ENCODE measurements at regions not wholly inside any gene's neighbourhood (a gene's known extent, or its start where the extent isn't known, plus 50 kb on each side); places are given as distances from the start of the nearest gene placed in this dataset.

DNA sequence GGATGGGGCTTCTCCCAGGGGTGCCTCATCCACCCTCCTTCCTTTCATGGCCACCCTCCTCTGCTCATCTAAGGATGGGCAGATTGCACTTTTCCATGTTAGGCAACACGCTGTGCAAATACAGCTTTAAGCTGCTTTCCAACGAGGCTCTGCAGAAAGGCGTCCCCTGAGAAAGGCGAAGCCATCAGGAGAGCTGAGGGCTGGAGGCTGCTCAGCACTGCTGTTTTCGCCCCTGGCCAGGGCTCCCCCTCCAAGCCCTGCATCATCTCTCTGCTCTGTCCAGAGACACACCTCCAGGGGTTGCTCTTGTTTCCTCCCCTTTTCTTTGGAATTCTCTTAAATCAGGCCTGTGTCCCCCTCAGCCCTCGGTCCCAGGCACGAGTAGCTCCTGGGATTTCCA, 526.1 kb downstream of the CDH26 start:
- no peaks in the 10 kb centered on the region for H3K9me3 ChIP-seq (ENCODE audit: control extremely low read depth in 1 of 5, control insufficient read depth in 4 of 5, insufficient read depth in 2 of 5, low read depth in 1 of 5, low read length in 4 of 5)
- H3K27me3 ChIP-seq (replicated peaks in 2 of 5; ENCODE audit: control insufficient read depth in 4 of 5, insufficient read depth in 5 of 5, low read length in 4 of 5), result peaks cover 0 to 52% (median 5%) of the 10 kb centered on the region in 5 experiments
- DNase-seq, result no peak
- ChIA-PET POLR2A (no interaction called here), CTCF (no interaction called here)
- WGBS (ENCODE audit: insufficient coverage), result 89% methylated on average over 6 of the region's 7 CpGs
- no peaks in the 10 kb centered on the region for H3K36me3 ChIP-seq (ENCODE audit: control insufficient read depth in 4 of 4, insufficient read depth in 4 of 4, low read length in 3 of 4)
- no peaks in the 10 kb centered on the region for H3K4me1 ChIP-seq (ENCODE audit: control extremely low read depth in 1 of 4, control insufficient read depth in 4 of 4, insufficient read depth in 4 of 4, low read length in 3 of 4)
- H3K4me3 ChIP-seq (ENCODE audit: control insufficient read depth in 1 of 7, extremely low read depth in 1 of 7, insufficient read depth in 4 of 7, low read depth in 2 of 7, low read length in 6 of 7), result no peak overlapping the region
- no peak overlapping the region for H3K27ac ChIP-seq (ENCODE audit: insufficient read depth in 1 of 2, low read depth in 1 of 2, low read length in 2 of 2, poor library complexity in 1 of 2, severe bottlenecking in 2 of 2)

DNA sequence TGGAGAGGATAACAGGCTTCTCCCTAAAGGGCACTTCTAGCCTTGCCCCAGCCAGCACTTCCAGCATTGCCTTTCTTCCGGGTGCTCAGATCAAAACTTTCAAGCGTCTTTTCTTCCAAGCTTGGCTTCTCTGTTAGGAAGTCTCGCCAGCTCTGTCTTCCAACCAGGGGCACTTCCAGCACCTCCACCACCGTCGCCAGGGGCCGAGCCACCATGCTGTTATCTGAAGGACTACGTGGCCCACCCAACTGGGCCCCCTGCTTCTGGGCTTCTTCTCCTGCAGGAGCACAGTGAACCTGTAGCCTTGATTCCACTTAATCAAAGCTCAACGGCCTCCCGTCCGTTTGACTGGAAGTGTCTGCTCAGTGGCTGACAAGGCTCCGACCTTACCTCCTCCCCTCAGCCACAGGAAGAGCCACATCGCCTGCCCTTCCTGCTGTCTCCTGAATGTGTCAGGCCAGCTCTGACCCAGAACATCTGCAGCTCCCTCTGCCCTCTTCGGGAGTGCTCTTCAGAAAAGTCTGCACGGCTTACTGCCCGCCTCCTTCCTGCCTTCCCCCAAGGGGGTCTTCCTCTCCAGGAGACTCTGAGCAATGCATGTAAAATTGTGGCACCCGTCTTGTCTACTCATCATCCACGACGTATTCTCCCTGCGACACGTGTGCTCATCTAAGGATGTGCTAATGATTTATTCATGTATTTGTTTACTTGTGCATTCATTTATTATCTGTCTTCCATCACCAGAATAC, 527.0 kb downstream of the CDH26 start:
- 61% methylated on average over 15 of the region's 20 CpGs for WGBS (ENCODE audit: insufficient coverage)
- no peaks in the 10 kb centered on the region for H3K4me1 ChIP-seq (ENCODE audit: control extremely low read depth in 1 of 4, control insufficient read depth in 4 of 4, insufficient read depth in 4 of 4, low read length in 3 of 4)
- no peaks in the 10 kb centered on the region for H3K9me3 ChIP-seq (ENCODE audit: control extremely low read depth in 1 of 5, control insufficient read depth in 4 of 5, insufficient read depth in 2 of 5, low read depth in 1 of 5, low read length in 4 of 5)
- H3K27me3 ChIP-seq (replicated peaks in 2 of 5; ENCODE audit: control insufficient read depth in 4 of 5, insufficient read depth in 5 of 5, low read length in 4 of 5), result peaks cover 0 to 46% (median 5%) of the 10 kb centered on the region in 5 experiments
- H3K27ac ChIP-seq (ENCODE audit: insufficient read depth in 1 of 2, low read depth in 1 of 2, low read length in 2 of 2, poor library complexity in 1 of 2, severe bottlenecking in 2 of 2), result no peak overlapping the region
- ChIA-PET POLR2A (no interaction called here), CTCF (no interaction called here)
- no peak for DNase-seq
- no peak overlapping the region for H3K4me3 ChIP-seq (ENCODE audit: control insufficient read depth in 1 of 7, extremely low read depth in 1 of 7, insufficient read depth in 4 of 7, low read depth in 2 of 7, low read length in 6 of 7)
- H3K36me3 ChIP-seq (ENCODE audit: control insufficient read depth in 4 of 4, insufficient read depth in 4 of 4, low read length in 3 of 4), result no peaks in the 10 kb centered on the region

DNA sequence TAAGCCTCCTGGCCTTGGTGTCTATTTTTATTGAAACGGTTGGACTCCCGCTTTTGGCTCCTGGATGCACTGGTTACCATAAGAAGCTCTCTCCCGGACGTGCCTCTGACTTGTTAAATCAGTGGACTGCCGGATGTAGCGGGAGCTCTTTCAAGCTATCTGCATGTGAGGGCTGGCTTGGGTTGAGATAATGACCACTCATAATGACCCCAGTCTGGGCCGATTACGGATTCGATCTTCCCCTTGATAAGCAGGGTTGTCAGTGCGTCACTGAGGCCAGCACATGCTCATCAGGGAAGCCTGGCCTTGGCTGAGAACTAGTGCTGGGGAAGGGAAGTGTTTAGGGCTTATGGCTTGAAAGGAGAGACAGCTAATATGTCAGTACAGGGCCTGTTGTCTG, 528.1 kb downstream of the CDH26 start:
- POLR2A ChIA-PET, result no interaction called here
- Histone ChIP-seq H3K4me3 (ENCODE audit: control insufficient read depth in 1 of 7, extremely low read depth in 1 of 7, insufficient read depth in 4 of 7, low read depth in 2 of 7, low read length in 6 of 7) (no peak overlapping the region), H3K4me1 (ENCODE audit: control extremely low read depth in 1 of 4, control insufficient read depth in 4 of 4, insufficient read depth in 4 of 4, low read length in 3 of 4) (no peaks in the 10 kb centered on the region), H3K27me3 (replicated peaks in 2 of 5; ENCODE audit: control insufficient read depth in 4 of 5, insufficient read depth in 5 of 5, low read length in 4 of 5) (peaks cover 0 to 36% (median 8%) of the 10 kb centered on the region in 5 experiments), H3K36me3 (ENCODE audit: control insufficient read depth in 4 of 4, insufficient read depth in 4 of 4, low read length in 3 of 4) (no peaks in the 10 kb centered on the region), H3K9me3 (ENCODE audit: control extremely low read depth in 1 of 5, control insufficient read depth in 4 of 5, insufficient read depth in 2 of 5, low read depth in 1 of 5, low read length in 4 of 5) (no peaks in the 10 kb centered on the region), H3K27ac (ENCODE audit: insufficient read depth in 1 of 2, low read depth in 1 of 2, low read length in 2 of 2, poor library complexity in 1 of 2, severe bottlenecking in 2 of 2) (no peak overlapping the region)
- DNase-seq, result no peak
- 94% methylated on average over 10 of the region's 10 CpGs for WGBS (ENCODE audit: insufficient coverage)
- CTCF ChIA-PET, result no interaction called here

DNA sequence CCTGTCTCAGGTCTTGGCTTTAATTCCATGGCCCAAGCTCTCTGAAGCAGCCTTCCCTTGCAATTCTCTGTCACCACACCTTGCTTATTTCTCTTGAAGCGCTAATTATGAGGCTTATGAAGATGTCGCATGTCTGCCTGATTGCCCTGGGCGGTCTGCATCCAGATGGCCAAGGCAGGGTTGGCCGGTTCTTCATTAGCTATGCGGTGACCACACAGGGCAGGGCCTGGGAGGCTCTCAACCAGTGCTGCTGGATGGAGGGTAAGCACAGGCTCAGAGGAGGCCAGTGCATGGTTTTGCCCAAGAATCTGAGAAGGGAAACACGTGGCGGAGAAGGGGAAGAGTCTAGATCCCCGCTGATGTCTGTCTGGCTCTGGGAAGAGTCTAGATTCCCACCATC, 528.7 kb downstream of the CDH26 start:
- WGBS (ENCODE audit: insufficient coverage), result 99% methylated on average over 8 of the region's 8 CpGs
- H3K36me3 ChIP-seq (ENCODE audit: control insufficient read depth in 4 of 4, insufficient read depth in 4 of 4, low read length in 3 of 4), result no peaks in the 10 kb centered on the region
- H3K27me3 ChIP-seq (replicated peaks in 2 of 5; ENCODE audit: control insufficient read depth in 4 of 5, insufficient read depth in 5 of 5, low read length in 4 of 5), result peaks cover 0 to 33% (median 8%) of the 10 kb centered on the region in 5 experiments
- H3K4me1 ChIP-seq (ENCODE audit: control extremely low read depth in 1 of 4, control insufficient read depth in 4 of 4, insufficient read depth in 4 of 4, low read length in 3 of 4), result no peaks in the 10 kb centered on the region
- no peak overlapping the region for H3K4me3 ChIP-seq (ENCODE audit: control insufficient read depth in 1 of 7, extremely low read depth in 1 of 7, insufficient read depth in 4 of 7, low read depth in 2 of 7, low read length in 6 of 7)
- ChIA-PET POLR2A (no interaction called here), CTCF (no interaction called here)
- no peaks in the 10 kb centered on the region for H3K9me3 ChIP-seq (ENCODE audit: control extremely low read depth in 1 of 5, control insufficient read depth in 4 of 5, insufficient read depth in 2 of 5, low read depth in 1 of 5, low read length in 4 of 5)
- DNase-seq, result no peak
- no peak overlapping the region for H3K27ac ChIP-seq (ENCODE audit: insufficient read depth in 1 of 2, low read depth in 1 of 2, low read length in 2 of 2, poor library complexity in 1 of 2, severe bottlenecking in 2 of 2)

DNA sequence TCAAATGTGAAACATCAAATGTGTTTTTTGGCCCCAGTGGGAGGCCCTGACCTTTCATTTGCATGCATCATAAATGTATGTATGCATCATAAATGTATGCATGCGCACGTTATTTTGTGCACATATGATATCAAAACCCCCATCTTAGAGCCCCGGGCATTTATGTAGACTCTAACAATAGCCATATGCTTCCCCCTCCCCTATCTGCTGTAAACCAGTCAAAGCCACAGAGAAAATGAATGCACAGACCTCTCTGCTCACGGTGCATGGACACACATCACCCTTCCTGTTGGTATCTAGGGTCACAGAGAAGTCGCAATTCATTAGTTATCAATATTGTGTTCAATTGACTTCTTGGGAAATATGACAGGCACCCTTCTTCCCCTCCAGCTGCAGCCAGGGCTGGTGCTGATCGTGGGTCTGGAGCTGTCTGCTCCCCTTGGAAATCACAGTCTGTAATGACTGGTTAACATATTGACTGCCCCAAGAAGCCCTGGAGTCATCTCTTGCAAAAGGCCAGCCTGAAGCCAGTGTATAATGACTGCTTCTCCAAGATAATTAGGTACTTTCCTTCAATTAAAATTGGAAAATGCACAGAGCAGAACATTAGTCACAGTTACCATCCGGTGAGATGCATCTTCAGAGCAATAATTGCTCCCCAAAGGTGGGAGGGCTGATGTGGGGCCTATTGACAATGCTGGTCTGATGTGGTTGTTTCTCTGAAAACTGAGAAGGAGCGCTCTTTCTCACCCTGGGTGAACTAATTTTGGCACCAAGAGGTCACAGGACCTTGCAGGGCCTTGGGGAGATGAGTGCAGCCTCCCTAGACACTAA, 532.2 kb downstream of the CDH26 start:
- CTCF ChIA-PET, result no interaction called here

DNA sequence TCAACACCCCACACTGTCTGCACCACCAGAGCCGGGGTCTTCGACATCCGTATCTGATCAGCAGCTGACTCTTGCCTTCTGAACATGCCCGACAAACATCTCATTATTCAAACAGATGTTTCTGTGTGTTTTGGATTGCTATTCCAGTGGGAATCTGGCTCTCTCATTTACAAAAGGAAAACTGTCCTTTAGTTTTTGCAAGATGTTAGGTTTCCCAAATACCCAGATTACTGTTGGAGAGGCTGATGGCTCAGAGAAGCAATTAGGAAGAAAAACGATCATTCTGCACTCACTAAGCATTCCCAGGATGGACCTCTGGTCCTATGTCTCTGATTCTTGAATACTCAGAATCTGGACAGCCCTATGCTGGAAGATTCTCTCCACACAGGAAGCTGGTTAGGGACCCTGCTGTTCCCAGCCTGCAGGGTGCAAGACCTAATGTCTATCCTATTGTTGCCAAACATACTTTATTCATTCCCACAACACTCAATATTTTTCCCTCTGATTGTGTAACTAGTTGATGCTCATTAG, 532.9 kb downstream of the CDH26 start:
- no peak for DNase-seq
- POLR2A ChIA-PET, result no interaction called here
- Histone ChIP-seq H3K27me3 (replicated peaks in 2 of 5; ENCODE audit: control insufficient read depth in 4 of 5, insufficient read depth in 5 of 5, low read length in 4 of 5) (peaks cover 0 to 8% (median 5%) of the 10 kb centered on the region in 5 experiments), H3K4me1 (ENCODE audit: control extremely low read depth in 1 of 4, control insufficient read depth in 4 of 4, insufficient read depth in 4 of 4, low read length in 3 of 4) (no peaks in the 10 kb centered on the region), H3K9me3 (ENCODE audit: control extremely low read depth in 1 of 5, control insufficient read depth in 4 of 5, insufficient read depth in 2 of 5, low read depth in 1 of 5, low read length in 4 of 5) (no peaks in the 10 kb centered on the region), H3K4me3 (ENCODE audit: control insufficient read depth in 1 of 7, extremely low read depth in 1 of 7, insufficient read depth in 4 of 7, low read depth in 2 of 7, low read length in 6 of 7) (no peak overlapping the region), H3K36me3 (ENCODE audit: control insufficient read depth in 4 of 4, insufficient read depth in 4 of 4, low read length in 3 of 4) (no peaks in the 10 kb centered on the region), H3K27ac (ENCODE audit: insufficient read depth in 1 of 2, low read depth in 1 of 2, low read length in 2 of 2, poor library complexity in 1 of 2, severe bottlenecking in 2 of 2) (no peak overlapping the region)
- CTCF ChIA-PET, result no interaction called here
- 89% methylated on average over 1 of the region's 5 CpGs for WGBS (ENCODE audit: insufficient coverage)

More for the DNA sequence above, 532.2 kb downstream of the CDH26 start:
- Histone ChIP-seq H3K4me1 (ENCODE audit: control extremely low read depth in 1 of 4, control insufficient read depth in 4 of 4, insufficient read depth in 4 of 4, low read length in 3 of 4) (no peaks in the 10 kb centered on the region), H3K4me3 (ENCODE audit: control insufficient read depth in 1 of 7, extremely low read depth in 1 of 7, insufficient read depth in 4 of 7, low read depth in 2 of 7, low read length in 6 of 7) (no peak overlapping the region), H3K27me3 (replicated peaks in 2 of 5; ENCODE audit: control insufficient read depth in 4 of 5, insufficient read depth in 5 of 5, low read length in 4 of 5) (peaks cover 0 to 6% (median 5%) of the 10 kb centered on the region in 5 experiments), H3K27ac (ENCODE audit: insufficient read depth in 1 of 2, low read depth in 1 of 2, low read length in 2 of 2, poor library complexity in 1 of 2, severe bottlenecking in 2 of 2) (no peak overlapping the region), H3K9me3 (ENCODE audit: control extremely low read depth in 1 of 5, control insufficient read depth in 4 of 5, insufficient read depth in 2 of 5, low read depth in 1 of 5, low read length in 4 of 5) (no peaks in the 10 kb centered on the region), H3K36me3 (ENCODE audit: control insufficient read depth in 4 of 4, insufficient read depth in 4 of 4, low read length in 3 of 4) (no peaks in the 10 kb centered on the region)
- POLR2A ChIA-PET, result no interaction called here
- 69% methylated on average over 3 of the region's 8 CpGs for WGBS (ENCODE audit: insufficient coverage)
- no peak for DNase-seq

DNA sequence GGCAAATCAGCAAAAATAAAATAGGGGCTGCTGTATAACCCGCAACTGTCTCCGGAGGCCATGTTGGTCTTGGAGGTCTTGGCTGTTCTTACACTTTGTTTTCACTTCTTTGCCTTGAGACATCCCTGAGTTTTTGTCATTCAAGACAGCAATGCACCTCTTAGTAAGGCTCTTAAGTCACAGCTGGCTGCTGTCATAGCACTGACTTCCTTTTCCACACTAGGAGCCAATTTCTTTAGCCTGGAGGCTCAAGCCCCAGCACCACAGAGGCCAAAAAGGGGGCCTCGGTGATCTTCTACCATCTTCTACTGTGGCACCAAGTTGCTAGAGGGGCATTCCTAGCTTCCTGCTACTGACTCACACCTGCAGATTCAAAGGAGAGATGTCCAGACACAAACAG, 536.3 kb downstream of the CDH26 start:
- H3K36me3 ChIP-seq (ENCODE audit: control insufficient read depth in 4 of 4, insufficient read depth in 4 of 4, low read length in 3 of 4), result no peaks in the 10 kb centered on the region
- DNase-seq, result no peak
- no peaks in the 10 kb centered on the region for H3K9me3 ChIP-seq (ENCODE audit: control extremely low read depth in 1 of 5, control insufficient read depth in 4 of 5, insufficient read depth in 2 of 5, low read depth in 1 of 5, low read length in 4 of 5)
- H3K4me3 ChIP-seq (ENCODE audit: control insufficient read depth in 1 of 7, extremely low read depth in 1 of 7, insufficient read depth in 4 of 7, low read depth in 2 of 7, low read length in 6 of 7), result no peak overlapping the region
- 100% methylated on average over 2 of the region's 3 CpGs for WGBS (ENCODE audit: insufficient coverage)
- no peaks in the 10 kb centered on the region for H3K4me1 ChIP-seq (ENCODE audit: control extremely low read depth in 1 of 4, control insufficient read depth in 4 of 4, insufficient read depth in 4 of 4, low read length in 3 of 4)
- peaks cover 0 to 20% (median 9%) of the 10 kb centered on the region in 5 experiments for H3K27me3 ChIP-seq (replicated peaks in 2 of 5; ENCODE audit: control insufficient read depth in 4 of 5, insufficient read depth in 5 of 5, low read length in 4 of 5)
- ChIA-PET CTCF (no interaction called here), POLR2A (no interaction called here)
- H3K27ac ChIP-seq (ENCODE audit: insufficient read depth in 1 of 2, low read depth in 1 of 2, low read length in 2 of 2, poor library complexity in 1 of 2, severe bottlenecking in 2 of 2), result no peak overlapping the region

Data from common myeloid progenitor, CD34-positive (primary cell).